HG02623 (cell line): ENCODE measurements at regions not wholly inside any gene's neighbourhood (a gene's known extent, or its start where the extent isn't known, plus 50 kb on each side); places are given as distances from the start of the nearest gene placed in this dataset.

Source experiments
- ATAC-seq: cut with Tn5 transposase; IDR thresholded peaks from one replicate; pipeline ENCODE4 v1.9.1; 2021; ENCODE audit warnings: moderate library complexity; ENCODE audit not compliant: unreplicated experiment

DNA sequence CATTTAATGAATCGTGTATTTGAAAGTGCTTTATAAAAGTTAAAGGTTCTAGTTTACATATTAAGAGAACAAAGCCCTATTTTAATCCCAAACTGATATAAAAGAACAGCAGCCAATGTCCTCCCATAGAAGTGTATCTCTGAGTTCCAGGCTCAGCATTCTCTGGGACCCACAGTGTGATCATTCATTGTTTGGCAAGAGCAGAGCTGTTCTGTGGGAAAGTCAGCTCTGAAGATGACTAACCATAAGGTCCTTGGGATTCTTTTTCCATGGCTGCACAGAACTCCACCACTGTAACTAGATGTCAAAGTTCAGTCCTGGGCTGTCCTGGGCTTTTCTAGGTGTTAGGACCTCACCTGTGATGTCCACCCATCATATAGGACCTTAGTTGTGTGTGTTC lies 157.0 kb upstream of the TLL1 start:
- ATAC-seq: no peak

DNA sequence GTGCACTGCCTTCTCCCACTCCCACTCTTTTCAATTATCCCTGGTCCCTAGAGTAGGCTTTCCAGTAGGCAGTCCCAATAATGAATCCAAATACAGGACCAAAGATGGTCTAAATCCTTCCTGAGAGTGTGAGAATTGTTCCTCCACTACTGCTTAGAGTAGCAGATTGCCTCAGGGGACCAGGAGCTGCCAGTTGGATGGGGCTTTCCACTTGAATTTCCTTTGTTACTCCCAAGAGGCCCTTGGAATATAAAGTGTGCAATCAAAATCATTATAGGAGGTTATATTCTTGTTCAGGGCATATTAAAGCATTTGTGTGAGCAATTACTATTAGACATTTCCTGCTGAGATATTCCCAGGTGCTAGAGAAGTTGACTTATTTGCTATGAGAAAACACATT lies 156.6 kb upstream of the TLL1 start:
- ATAC-seq: no peak

DNA sequence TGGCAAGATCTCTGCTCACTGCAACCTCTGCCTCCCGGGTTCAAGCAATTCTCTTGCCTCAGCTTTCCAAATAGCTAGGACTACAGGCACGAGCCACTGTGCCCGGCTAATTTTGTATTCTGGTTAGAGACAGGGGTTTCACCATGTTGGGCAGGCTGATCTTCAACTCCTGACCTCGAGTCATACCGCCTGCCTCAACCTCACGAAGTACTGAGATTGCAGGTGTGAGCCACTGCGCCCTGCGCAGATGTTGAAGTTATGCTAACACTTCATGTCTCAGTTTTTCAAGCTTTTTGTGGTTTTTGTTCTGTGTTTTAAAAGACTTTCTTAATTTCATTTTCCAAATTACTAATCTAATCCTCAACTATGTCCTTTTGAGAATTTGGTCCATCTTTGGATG lies 154.4 kb upstream of the TLL1 start:
- no peak for ATAC-seq

DNA sequence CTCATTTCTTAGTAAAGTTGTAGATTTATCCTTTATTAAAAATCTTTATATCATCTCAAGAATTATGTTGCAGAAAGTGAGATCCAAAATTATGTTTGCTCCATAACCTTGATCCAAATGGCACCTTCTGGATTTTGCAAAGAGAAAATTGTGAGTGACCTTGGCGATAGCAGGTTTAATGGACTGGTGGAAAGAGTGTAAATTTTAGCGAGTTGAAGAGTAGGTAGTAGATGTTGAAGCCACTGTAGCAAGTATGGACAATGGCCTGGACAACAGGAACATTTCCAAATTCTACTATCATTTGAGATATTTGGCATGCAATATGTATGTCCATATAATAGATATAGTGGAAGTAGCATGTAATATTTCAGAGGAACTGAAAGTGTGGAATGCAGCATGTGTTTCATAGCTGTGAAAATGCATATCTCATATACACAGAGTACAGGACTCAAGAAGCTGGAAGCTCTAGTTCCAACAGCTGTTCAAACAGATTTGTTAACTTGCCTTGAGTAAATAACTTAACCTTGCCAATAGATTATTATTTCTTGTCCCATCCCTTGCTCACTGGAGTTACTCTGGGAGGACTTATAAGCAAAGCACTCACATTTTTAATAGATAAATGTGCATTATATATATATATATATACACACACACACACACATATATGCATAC lies 152.5 kb upstream of the TLL1 start:
- no peak for ATAC-seq

DNA sequence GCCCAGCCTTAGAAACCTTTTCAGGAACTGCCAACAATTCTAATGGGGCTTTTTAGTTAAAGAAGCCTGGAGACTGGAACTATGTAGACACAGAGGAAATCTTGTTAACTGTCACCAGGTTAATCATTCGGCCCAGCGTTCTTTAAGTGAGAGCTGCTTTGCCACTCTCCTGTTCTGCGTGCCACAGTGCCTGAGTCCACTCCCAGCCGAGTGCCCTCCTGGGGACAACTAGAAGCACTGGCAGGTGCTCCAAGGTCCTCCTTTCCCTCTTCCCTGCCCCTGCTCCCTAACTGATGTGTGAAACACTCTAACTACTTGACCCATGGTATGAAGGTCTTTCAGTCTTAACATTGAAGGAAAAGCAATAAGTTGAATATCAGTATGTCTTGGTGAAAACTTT lies 151.2 kb upstream of the TLL1 start:
- no peak for ATAC-seq

DNA sequence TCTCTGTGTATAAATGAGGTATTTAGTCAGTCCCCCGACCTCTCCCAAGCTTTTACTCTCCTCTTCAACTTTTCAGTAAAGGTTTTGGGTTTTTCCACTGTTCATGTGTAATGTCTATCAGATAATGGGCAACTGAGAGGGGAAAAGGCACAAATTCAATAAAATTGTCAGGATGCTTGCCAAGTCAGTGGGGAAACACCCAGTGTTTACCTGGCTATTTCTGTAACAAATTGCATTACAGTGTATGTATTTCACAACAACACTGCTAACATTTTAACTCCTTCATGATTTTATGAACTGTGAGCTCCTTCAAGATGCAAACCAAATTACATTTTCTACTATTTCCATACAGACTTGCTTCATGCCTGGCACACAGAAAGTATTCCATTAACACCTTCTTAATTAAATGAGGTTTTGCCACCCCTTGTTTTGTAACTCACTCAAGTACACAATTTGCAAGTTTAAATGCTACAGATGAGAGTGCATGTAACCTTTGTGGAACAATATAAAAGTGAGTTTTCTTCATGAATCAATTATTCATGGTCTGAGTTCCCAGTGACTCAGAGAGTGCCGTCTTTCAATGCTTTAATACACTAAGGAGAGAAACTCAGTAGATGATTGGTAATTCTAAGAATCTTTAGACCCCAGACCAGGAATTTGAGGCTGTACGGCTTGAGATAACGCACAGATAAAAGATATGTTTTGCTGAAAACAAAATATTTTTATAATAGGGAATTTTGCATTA lies 149.8 kb upstream of the TLL1 start:
- ATAC-seq: no peak

DNA sequence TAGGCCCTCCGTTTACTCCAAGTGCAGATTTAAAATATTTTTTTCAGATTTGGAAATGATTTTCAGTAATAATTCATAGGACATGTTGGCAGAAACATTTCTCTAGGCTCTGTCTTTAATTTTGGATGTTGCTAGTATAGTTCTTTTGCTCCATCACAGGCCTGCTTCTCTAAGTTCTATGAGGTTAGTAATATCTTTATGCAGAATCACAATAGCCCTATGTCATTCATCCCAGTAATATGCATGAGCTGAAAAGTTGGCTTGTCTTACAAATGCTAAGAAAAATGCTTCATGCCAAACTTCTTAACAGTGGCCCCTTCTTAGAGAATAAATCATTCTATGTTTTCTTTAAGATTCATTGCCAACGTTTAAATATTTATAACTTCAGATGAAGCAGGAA lies 148.3 kb upstream of the TLL1 start:
- no peak for ATAC-seq

DNA sequence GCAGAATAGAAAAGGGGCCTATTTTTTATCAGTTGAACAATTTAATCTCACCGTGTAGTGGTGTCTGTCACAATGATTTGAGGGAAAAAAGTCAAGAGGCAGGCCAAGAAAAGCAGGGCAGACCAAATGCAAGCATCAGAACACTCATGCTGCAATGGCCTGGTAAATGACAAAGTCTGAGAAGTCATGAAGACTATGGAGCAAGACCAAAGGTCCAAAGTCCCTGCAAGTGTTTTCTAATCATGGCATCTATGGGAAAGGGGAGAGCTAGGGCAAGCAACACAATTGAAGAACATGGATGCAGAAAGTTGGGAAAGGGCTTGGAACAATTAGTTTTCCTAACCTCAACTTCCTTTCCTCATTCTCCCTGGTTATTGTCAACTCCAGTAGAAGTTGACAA lies 147.7 kb upstream of the TLL1 start:
- no peak for ATAC-seq

DNA sequence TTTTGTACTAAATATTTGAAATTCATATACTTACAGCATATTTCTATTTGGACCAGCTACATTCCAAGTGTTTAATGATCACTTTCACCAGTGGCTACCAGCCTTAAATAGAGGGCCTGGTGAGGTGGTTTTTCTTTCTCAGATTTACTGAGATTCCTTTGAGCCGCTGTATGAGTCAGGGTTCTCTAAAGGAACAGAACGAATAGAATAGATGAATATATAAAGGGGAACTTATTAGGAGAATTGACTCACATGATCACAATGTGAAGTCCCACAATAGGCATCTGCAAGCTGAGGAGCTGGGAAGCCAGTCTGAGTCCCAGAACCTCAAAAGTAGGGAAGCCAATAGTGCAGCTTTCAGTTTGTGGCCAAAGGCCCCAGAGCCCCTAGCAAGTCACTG lies 146.2 kb upstream of the TLL1 start:
- ATAC-seq: no peak

DNA sequence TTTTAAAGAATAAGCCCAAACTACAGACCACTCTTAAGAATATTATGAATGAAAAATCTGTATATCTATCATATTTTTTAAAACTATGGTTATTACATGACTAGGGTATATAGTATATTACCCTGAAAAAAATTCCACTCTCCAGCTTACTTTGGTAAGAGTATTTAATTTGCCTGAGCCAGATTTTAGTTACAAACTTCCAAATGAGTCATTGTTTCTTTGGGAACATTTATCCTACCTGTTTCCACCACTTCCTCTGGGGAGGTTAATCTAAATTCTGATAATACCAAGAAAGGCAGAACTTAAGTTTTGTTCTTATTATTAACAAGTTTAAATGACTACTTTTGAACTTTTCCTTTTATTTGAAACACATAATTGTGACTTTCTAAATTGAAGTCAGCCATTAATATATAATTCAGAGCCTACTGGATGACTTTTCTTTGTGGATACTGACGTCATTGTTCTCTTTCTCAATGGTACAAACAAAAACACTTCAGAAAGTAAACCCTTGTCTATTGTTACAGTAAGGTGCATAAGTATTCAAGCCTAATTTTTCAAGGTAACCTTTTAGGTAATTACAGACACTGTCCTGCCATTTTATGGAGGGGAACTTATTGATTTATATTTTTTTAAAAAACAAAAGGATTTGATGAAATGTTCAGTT lies 135.6 kb upstream of the TLL1 start:
- ATAC-seq: no peak

DNA sequence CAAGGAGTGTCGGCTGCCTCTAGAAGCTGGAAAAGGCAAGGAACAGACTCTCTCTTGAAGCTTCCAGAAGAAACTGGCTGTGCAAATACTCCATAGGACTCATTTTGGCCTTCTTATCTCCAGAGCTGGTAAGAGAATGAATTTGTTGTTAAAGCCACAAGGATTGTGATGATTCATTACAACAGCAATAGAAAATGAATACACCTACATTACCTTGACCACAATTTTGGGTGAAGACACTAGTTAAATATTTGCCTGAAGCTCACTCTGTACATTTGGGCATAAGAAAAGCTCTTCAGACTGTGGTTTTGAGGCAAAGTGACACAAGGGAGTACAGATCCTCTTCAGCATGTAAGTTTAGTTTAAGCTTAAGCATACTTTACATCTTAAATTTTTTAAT lies 134.5 kb upstream of the TLL1 start:
- peak; percentile 70 for ATAC-seq

DNA sequence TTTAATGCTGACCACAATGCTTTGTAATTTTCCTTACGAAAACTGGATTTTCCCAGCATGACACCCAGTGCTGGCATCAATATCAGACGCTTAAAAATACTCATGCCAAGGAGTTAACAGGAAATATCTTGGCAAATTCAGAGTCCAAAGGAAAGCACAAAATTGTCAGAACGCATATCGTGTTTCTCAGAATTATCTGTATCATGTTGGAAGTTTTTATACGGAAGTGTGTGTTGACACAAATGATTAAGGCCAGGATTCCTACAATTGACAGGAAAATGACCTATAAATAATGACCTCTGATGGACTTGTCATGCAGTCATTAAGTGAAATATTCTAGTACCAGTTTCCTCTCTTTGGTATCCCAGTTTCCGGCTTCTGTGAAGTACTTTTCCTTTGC lies 132.1 kb upstream of the TLL1 start:
- ATAC-seq: no peak

DNA sequence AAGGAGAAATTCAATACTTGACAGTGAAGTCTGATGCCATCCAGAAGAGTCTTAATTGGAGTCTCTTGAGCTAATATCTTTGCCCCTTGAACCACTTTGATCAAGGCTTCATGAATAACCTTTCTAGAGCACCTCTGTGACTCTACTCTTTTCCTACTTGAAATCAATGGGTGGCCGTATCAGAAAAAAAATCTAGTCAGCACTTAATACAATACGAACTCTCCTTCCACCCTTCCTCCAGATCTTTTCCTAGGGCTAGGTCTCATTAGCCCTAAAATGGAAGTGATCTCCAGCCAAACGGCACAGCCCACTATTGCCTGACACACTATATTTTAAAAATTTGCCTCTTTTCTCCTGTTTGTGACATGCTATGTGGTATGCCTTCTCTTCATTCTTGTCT lies 129.6 kb upstream of the TLL1 start:
- ATAC-seq: no peak

DNA sequence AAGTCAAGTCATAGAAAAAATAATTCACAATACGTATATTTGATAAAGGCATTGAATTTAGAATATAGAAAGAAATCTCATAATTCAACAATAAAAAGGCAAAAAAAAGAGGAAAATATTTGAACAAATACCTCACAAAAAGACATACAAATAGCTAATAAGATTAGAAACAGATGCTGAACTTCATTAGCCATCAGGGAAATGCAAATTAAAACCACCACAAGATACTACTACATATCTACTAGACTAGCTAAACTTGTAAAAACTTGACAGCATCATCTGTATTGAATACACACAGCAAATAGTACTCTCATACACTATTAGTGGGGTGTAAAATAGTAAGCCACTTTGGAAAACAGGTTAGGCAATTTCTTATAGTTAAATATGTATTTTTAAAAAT lies 128.7 kb upstream of the TLL1 start:
- no peak for ATAC-seq

DNA sequence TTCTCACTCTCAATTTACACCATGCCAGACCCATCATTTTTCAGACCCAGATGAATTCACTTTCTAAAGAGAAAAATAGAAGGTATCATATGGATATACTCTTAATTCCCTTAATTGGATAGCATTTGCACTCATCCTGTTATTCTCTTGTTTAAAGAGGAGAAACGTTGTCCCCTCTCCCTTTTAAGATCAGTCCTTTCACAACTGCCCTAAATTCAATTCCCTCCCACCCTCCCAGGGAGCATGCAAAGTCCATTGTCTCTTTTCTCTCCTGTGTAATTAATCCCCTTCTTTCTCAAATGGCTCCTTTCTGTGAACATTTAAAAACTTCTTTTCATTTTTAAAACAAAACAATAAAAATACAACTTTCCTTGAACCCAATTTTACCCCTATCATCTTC lies 124.7 kb upstream of the TLL1 start:
- ATAC-seq: no peak

DNA sequence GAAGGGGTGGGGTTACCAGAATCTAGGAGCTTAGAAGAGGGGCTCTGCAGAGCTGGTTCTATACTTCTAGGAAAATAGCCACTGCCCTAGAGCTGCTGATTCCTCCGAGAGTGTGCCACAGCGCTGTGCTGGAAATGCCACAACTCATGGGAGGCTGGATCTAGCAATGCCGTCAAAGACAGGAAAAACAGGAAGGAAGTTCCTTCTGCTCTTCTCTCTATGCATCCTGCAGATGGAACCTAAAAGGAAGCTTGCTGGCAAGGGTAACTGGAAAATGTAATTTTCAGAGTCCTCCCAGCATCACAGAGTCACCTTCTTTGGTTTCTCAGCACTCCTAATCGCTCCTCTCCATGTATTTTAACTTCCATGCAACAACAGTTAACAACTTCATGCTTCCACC lies 121.2 kb upstream of the TLL1 start:
- ATAC-seq: no peak

DNA sequence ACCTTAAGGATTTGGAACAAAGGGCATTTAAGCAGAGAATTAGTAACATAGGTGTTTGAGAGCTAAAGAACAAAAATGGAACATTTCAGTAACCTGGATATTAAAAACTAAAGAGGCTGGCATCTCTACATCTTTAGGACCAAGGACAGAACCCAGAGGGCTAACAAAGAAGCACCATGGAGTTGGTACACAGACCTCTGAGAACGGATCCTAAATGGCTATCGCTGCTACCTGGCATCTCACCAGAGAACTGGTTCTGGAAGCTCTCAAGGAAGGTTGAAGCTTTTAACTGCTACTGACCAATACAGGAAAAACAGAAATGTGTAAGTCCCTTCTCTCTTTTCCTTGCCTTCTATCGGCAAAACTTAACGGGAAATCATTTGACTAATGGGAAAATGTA lies 118.4 kb upstream of the TLL1 start:
- no peak for ATAC-seq

DNA sequence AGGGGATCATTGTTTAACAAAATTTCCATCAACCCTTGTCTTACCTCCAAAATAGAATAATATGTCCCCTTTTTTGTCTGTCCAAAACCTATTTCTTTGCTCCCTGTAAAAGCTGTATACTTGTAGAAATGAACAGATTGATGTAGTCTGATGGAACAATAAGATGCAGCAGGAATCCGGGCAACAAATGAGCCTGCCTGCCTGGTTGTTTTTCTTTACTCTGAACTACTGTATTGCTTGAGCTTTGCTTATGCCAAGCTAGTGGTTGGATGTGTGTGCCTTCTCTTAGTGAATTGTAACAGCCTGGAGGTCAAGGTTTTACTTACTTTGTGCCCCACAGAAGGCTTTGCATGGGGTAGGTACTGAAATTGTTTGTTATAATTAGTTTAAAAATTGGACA lies 116.2 kb upstream of the TLL1 start:
- no peak for ATAC-seq

DNA sequence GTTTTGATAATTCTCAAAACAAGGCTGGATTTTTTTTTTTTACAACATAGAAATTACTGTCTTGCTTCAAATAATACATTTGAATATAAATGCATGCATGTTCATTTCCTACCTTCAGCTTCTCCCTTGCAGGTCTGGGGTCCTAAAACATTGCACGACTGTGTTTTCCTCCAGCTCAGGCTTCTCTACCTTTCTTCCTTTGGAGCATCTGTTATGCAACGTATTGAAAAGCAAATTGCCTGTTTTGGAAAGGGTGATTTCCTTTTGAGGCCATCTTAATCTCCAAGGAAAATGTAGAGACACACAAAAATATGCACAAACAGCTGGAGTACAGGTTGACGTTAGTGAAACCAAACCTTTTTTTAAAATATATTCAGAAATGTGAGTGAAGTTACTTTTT lies 115.6 kb upstream of the TLL1 start:
- ATAC-seq: no peak

DNA sequence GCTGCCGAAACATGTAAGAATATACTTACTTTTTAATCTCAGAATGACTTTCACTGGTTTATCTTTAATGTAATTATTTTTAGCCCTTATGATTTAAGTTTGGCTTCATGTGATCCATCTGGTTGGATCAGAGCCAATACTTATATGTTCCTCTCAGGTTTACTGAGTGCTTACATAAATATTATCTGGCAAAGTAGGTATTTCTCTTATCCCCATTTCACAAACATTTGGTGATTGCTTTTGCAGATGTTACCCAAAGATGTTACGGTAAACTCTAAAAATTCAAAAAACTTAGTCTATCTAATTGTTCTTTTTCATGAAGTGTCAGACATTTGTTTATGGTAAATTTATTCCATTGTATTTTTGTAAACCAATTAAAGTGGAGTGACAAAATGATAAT lies 115.0 kb upstream of the TLL1 start:
- no peak for ATAC-seq

DNA sequence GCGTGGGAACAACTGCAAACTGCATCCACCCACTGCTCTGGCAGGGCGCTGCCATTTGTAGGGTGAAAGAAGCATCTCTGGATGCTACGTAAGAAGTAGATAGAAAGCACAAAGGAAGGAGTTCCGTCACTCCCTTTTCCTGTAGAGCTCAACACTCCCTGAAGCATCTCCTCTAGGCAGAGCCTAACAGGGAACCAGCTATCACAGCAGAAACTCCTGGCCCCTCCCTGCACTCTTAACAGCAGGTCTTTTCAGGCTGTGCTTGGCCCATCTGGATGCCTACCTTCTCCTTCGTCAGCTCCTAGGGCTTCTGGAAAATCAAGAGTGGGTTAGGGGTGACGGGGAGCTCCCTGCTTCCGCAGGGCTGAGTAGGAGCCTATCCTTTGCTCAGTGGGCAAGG lies 112.9 kb upstream of the TLL1 start:
- ATAC-seq: no peak

DNA sequence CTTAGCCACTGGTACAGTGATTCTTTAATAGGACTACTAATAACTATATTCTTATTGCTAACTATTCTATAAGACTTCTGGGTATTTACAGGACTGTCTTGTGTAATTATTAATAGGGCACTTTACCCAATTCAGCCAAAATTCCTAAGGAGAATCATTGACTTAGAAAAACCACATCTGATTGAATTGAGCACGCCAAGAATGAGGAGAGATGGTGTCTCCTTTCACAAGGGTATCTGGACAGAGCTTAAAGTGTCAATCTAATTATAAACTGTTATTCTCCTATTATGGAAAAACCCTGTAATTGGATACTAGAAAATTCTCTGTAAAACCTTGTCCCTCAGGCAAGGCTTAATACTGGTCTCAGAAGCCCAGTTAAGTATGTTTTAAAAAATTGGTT lies 111.1 kb upstream of the TLL1 start:
- ATAC-seq: no peak
